Neural progenitor cell (in vitro differentiated cells): ENCODE measurements at regions not wholly inside any gene's neighbourhood (a gene's known extent, or its start where the extent isn't known, plus 50 kb on each side); places are given as distances from the start of the nearest gene placed in this dataset.

Experiments used
- CTCF ChIP-seq: fragments of 200-600 bp; sonication (generic); IDR thresholded peaks from 2 replicates; pipeline ENCODE4 v1.5.1; 2017; ENCODE audit warnings: antibody characterized with exemption, mild to moderate bottlenecking
- EZH2 ChIP-seq: fragments of 200-600 bp; sonication (generic); IDR thresholded peaks from 2 replicates; pipeline ENCODE4 v1.6.1; 2017; ENCODE audit warnings: antibody characterized with exemption, mild to moderate bottlenecking, moderate library complexity

GRCh38 chr14:105851716-105852377 is 325.5 kb downstream of the TMEM121 start:
- TF ChIP-seq CTCF (no peak), EZH2 (no peak)
